ENCODE measurements at regions not wholly inside any gene's neighbourhood (a gene's known extent, or its start where the extent isn't known, plus 50 kb on each side); places are given as distances from the start of the nearest gene placed in this dataset.

GRCh38 chr6:103798166-103798565 lies 1061.6 kb downstream of the HACE1 start:
- TF ChIP-seq CTCF (IDR thresholded peaks at IDR 0.05) (no peak), POLR2A (IDR thresholded peaks at IDR 0.05) (no peak)

Data from testis (tissue), 2 donors.